Panc1 (cell line): ENCODE measurements at regions not wholly inside any gene's neighbourhood (a gene's known extent, or its start where the extent isn't known, plus 50 kb on each side); places are given as distances from the start of the nearest gene placed in this dataset.

Experiments
- ATAC-seq: fragments of 200-7000 bp; cut with Tn5 transposase; 2 replicates; pipeline ENCODE4 v1.9.1; 2020; ENCODE audit warnings: mild to moderate bottlenecking, moderate library complexity
- BruUV-seq: library from RNA; stranded (reverse); fragments of 400-500 nt; replicated peaks from 2 replicates; lab custom pipeline; 2021; lab: Mats Ljungman, UMichigan
- CTCF ChIA-PET: fragments of 300-600 bp; sonication (Branson Sonifier 250); formaldehyde crosslinking; loops from one replicate; lab custom pipeline; 2022; ENCODE audit warnings: antibody characterized with exemption; lab: Charles Lee
- POLR2A ChIA-PET: fragments of 300-600 bp; sonication (Branson Sonifier 250); formaldehyde crosslinking; loops from one replicate; lab custom pipeline; 2022; ENCODE audit warnings: antibody characterized with exemption; lab: Charles Lee
- DNase-seq: peaks from one replicate; pipeline ENCODE4 v3.0.0-alpha.2; 2010; ENCODE audit warnings: low read depth, low spot score
- H3K27ac ChIP-seq: 2 replicates; pipeline ENCODE4 v1.5.1; 2011; ENCODE audit warnings: mild to moderate bottlenecking, low read length, inconsistent platforms
- H3K27me3 ChIP-seq: fragments of 200-500 bp; sonication (Bioruptor generic); 2 replicates; pipeline ENCODE4 v1.6.0; 2014; ENCODE audit warnings: low read length, inconsistent platforms; ENCODE audit not compliant: control insufficient read depth, insufficient read depth
- H3K36me3 ChIP-seq: fragments of 200-500 bp; sonication (Bioruptor generic); 2 replicates; pipeline ENCODE4 v1.5.1; 2014; ENCODE audit warnings: inconsistent platforms, mild to moderate bottlenecking, low read length, moderate library complexity; ENCODE audit not compliant: control insufficient read depth, insufficient read depth
- H3K4me1 ChIP-seq: 2 replicates; pipeline ENCODE4 v1.5.1; 2011; ENCODE audit warnings: inconsistent platforms, mild to moderate bottlenecking, low read length, moderate library complexity; ENCODE audit not compliant: control insufficient read depth, insufficient read depth
- H3K4me3 ChIP-seq, 2 experiments: 2 replicates each; pipeline ENCODE4 v1.5.1; 2011 to 2012; ENCODE audit warnings: low read depth in 2 of 2, low read length in 2 of 2, mild to moderate bottlenecking in 2 of 2, inconsistent platforms in 1 of 2, moderate library complexity in 1 of 2
- H3K9me3 ChIP-seq: fragments of 200-500 bp; sonication (Bioruptor generic); 2 replicates; pipeline ENCODE4 v1.5.1; 2014; ENCODE audit warnings: low read depth, mild to moderate bottlenecking, inconsistent platforms, low read length, moderate library complexity; ENCODE audit not compliant: control insufficient read depth, insufficient read depth
- POLR2AphosphoS5 ChIP-seq: IDR thresholded peaks from 2 replicates; pipeline ENCODE4 v1.6.1; 2012; ENCODE audit warnings: mild to moderate bottlenecking, low read depth, low read length, moderate library complexity
- SIN3A ChIP-seq: IDR thresholded peaks from 2 replicates; pipeline ENCODE4 v1.6.1; 2012; ENCODE audit warnings: low read depth, mild to moderate bottlenecking, low read length, moderate library complexity, borderline replicate concordance; ENCODE audit not compliant: insufficient read depth
- TCF7L2 ChIP-seq: IDR thresholded peaks from 2 replicates; pipeline ENCODE4 v1.6.1; 2011; ENCODE audit warnings: mild to moderate bottlenecking, low read depth, low read length, inconsistent platforms
- in situ Hi-C: cut with HindIII; loops from 2 replicates; pipeline ENCODE4 v1.10.0; 2016; ENCODE audit warnings: low sequenced_read_pairs, low pct_unique_long_range_greater_than_20kb
- intact Hi-C: fragments of 100-400 bp; cut with micrococcal nuclease; formaldehyde crosslinking; loops from one replicate; pipeline ENCODE4 v1.10.0; 2022; ENCODE audit not compliant: unreplicated experiment
- TF ChIP-seq, protein P1 (sequence below): fragments of 450-650 bp; IDR thresholded peaks from 2 replicates; pipeline ENCODE4 v1.5.1; 2017; ENCODE audit warnings: mild to moderate bottlenecking
- TF ChIP-seq, protein P2 (sequence below), 2 experiments: IDR thresholded peaks; 2 replicates each; pipeline ENCODE4 v1.6.1; 2011 to 2012; ENCODE audit warnings: low read depth in 2 of 2, control low read depth in 1 of 2, low read length in 1 of 2, mild to moderate bottlenecking in 1 of 2, moderate library complexity in 1 of 2; ENCODE audit not compliant: insufficient read depth in 1 of 2

DNA sequence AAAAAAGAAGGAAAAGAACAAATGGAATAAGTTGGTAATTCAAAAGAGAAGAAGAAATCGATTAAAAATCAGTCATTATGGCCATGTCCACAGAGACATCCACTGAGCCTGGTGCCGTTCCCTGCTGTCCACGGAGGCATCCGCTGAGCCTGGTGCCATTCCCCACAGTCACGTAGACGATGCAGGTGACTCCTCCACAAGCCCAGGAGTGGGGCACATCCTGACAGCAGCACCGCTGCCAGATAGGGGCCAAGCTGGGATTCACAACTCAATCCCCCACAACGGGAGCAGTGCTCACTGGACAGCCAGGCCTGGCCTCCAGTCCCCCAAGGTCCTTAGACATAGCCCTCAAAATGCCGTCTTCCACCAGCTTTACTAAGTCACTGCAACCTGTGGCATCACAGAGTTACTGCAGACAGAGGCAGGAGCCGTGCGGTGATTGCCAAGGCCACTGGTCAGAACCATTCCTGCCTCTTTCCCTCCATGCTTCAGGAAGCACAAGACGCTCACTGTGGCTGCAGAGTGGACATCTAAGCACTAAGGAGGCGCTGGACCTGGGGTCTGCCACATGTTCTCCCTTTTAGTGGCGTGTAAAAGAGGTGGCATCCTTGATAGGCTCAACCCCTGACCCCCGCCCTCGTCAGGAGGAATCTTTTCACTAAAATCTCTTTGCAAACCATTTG, 131.5 kb upstream of the SPACA7 start:
- no peak overlapping the region for H3K27ac ChIP-seq

DNA sequence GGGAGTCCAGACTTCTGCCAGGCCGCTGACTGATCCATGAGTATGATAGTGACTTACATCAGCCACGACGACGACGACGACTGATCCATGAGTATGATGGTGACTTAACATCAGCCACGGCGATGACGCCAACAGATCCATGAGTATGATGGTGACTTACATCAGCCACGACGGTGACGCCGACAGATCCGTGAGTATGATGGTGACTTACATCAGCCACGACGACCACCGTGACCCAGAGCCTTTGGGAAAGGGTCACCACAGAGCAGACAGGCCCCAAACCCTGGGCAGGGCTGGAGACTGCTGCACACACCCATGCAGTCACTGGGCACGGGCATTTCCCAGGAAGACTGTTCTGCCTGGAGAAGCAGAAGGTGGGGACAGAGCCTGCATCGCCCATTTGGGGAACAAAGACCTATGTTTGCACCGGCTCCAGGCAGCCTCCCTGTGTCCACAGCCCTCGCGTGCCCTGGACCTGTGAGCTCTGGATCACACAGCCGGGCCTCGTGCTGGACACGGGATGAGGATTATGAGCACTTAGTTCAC, 130.9 kb upstream of the SPACA7 start:
- in situ Hi-C loops (no loop called here), intact Hi-C loops (no loop called here)
- no peaks in the 10 kb centered on the region for H3K27me3 ChIP-seq
- ChIA-PET CTCF (no interaction called here), POLR2A (no interaction called here)
- no peak overlapping the region for H3K27ac ChIP-seq
- TF ChIP-seq POLR2AphosphoS5 (no peak), TCF7L2 (no peak), SIN3A (no peak)
- TF ChIP-seq, protein P1, sequence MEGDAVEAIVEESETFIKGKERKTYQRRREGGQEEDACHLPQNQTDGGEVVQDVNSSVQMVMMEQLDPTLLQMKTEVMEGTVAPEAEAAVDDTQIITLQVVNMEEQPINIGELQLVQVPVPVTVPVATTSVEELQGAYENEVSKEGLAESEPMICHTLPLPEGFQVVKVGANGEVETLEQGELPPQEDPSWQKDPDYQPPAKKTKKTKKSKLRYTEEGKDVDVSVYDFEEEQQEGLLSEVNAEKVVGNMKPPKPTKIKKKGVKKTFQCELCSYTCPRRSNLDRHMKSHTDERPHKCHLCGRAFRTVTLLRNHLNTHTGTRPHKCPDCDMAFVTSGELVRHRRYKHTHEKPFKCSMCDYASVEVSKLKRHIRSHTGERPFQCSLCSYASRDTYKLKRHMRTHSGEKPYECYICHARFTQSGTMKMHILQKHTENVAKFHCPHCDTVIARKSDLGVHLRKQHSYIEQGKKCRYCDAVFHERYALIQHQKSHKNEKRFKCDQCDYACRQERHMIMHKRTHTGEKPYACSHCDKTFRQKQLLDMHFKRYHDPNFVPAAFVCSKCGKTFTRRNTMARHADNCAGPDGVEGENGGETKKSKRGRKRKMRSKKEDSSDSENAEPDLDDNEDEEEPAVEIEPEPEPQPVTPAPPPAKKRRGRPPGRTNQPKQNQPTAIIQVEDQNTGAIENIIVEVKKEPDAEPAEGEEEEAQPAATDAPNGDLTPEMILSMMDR = no peak
- TF ChIP-seq, protein P2, sequence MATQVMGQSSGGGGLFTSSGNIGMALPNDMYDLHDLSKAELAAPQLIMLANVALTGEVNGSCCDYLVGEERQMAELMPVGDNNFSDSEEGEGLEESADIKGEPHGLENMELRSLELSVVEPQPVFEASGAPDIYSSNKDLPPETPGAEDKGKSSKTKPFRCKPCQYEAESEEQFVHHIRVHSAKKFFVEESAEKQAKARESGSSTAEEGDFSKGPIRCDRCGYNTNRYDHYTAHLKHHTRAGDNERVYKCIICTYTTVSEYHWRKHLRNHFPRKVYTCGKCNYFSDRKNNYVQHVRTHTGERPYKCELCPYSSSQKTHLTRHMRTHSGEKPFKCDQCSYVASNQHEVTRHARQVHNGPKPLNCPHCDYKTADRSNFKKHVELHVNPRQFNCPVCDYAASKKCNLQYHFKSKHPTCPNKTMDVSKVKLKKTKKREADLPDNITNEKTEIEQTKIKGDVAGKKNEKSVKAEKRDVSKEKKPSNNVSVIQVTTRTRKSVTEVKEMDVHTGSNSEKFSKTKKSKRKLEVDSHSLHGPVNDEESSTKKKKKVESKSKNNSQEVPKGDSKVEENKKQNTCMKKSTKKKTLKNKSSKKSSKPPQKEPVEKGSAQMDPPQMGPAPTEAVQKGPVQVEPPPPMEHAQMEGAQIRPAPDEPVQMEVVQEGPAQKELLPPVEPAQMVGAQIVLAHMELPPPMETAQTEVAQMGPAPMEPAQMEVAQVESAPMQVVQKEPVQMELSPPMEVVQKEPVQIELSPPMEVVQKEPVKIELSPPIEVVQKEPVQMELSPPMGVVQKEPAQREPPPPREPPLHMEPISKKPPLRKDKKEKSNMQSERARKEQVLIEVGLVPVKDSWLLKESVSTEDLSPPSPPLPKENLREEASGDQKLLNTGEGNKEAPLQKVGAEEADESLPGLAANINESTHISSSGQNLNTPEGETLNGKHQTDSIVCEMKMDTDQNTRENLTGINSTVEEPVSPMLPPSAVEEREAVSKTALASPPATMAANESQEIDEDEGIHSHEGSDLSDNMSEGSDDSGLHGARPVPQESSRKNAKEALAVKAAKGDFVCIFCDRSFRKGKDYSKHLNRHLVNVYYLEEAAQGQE (IDR thresholded peaks at IDR 0.05; ENCODE audit: insufficient read depth in 1 of 2, low read depth in 2 of 2, low read length in 1 of 2) = no peak
- H3K9me3 ChIP-seq = no peaks in the 10 kb centered on the region
- no peak for ATAC-seq
- no peaks in the 10 kb centered on the region for H3K36me3 ChIP-seq
- DNase-seq = no peak
- H3K4me1 ChIP-seq = no peaks in the 10 kb centered on the region
- no peak overlapping the region for H3K4me3 ChIP-seq
- no TSS peak for BruUV-seq

More for the DNA sequence above, 131.5 kb upstream of the SPACA7 start:
- no peak overlapping the region for H3K4me3 ChIP-seq
- POLR2A ChIA-PET = no interaction called here
- TF ChIP-seq, protein P2 (IDR thresholded peaks at IDR 0.05; ENCODE audit: insufficient read depth in 1 of 2, low read depth in 2 of 2, low read length in 1 of 2) = no peak
- TF ChIP-seq SIN3A (no peak), TCF7L2 (no peak), POLR2AphosphoS5 (no peak)
- TF ChIP-seq, protein P1 = no peak
- intact Hi-C loops (no loop called here), in situ Hi-C loops (no loop called here)
- BruUV-seq = no TSS peak
- CTCF ChIA-PET = no interaction called here
- DNase-seq = no peak
- no peaks in the 10 kb centered on the region for H3K9me3 ChIP-seq
- ATAC-seq = no peak
- no peaks in the 10 kb centered on the region for H3K27me3 ChIP-seq
- no peaks in the 10 kb centered on the region for H3K4me1 ChIP-seq
- no peaks in the 10 kb centered on the region for H3K36me3 ChIP-seq
